ENCODE measurements at regions not wholly inside any gene's neighbourhood (a gene's known extent, or its start where the extent isn't known, plus 50 kb on each side); places are given as distances from the start of the nearest gene placed in this dataset.

DNA sequence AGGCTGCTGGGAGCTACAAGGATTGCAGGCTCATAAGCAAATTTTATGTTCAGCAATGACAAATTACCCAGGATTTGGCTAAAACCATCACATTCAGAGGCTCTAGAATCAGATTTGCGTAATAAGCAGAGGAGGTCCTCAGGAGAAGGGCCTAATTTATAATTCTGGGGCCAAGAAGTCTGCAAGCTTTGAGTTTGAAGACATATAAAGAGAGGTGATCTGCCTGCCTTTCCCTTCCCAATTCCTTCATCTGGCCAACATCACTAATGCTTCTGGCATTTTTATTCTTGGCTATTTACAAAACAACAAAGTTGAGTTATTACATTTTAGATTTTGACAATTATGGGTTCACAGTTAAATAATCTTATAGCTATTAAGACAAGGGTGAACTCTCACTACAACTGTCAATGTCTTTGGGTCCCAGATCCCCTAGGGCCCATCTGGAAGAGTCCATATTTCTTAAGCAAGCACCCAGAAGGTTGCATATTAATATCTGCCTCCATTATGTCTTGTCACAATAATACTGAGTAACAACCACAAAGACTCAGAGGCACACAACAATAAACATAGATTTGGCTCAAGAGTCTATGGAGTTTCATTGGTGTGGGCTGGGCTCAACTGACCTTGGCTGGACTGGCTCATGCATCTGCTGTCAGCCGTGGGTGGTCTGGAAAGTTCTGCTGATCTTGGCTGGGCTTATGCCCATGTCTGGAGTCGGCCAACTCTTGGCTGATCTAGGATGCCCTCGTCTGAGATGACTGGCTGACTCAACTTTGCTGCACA lies 67.2 kb upstream of the CD82 start:
- TF ChIP-seq, protein P1, sequence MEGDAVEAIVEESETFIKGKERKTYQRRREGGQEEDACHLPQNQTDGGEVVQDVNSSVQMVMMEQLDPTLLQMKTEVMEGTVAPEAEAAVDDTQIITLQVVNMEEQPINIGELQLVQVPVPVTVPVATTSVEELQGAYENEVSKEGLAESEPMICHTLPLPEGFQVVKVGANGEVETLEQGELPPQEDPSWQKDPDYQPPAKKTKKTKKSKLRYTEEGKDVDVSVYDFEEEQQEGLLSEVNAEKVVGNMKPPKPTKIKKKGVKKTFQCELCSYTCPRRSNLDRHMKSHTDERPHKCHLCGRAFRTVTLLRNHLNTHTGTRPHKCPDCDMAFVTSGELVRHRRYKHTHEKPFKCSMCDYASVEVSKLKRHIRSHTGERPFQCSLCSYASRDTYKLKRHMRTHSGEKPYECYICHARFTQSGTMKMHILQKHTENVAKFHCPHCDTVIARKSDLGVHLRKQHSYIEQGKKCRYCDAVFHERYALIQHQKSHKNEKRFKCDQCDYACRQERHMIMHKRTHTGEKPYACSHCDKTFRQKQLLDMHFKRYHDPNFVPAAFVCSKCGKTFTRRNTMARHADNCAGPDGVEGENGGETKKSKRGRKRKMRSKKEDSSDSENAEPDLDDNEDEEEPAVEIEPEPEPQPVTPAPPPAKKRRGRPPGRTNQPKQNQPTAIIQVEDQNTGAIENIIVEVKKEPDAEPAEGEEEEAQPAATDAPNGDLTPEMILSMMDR (IDR thresholded peaks at IDR 0.05): no peak
- no peak for TF ChIP-seq POLR2A (IDR thresholded peaks at IDR 0.05)

Data from thyroid gland (tissue), 4 donors.